HCT116 (cell line): ENCODE measurements at regions not wholly inside any gene's neighbourhood (a gene's known extent, or its start where the extent isn't known, plus 50 kb on each side); places are given as distances from the start of the nearest gene placed in this dataset.
"Not testable (repeated sequence)": the region's sequence is repeated elsewhere in the genome, so short reads cannot be mapped to it uniquely, and the experiment has no call there.

ENCODE experiments used
- ATAC-seq: fragments of 200-7000 bp; cut with Tn5 transposase; 2 replicates; pipeline ENCODE4 v1.9.1; 2020; ENCODE audit warnings: mild to moderate bottlenecking, moderate library complexity
- BruUV-seq: library from RNA; stranded (reverse); fragments of 400-500 nt; replicated peaks from 2 replicates; lab custom pipeline; 2021; lab: Mats Ljungman, UMichigan
- CTCF ChIA-PET: fragments of 300-600 bp; sonication (Branson Sonifier 250); formaldehyde crosslinking; loops from one replicate; lab custom pipeline; 2021; ENCODE audit warnings: antibody characterized with exemption; lab: Charles Lee
- POLR2A ChIA-PET: fragments of 300-600, 350-600 bp; sonication (Branson Sonifier 250); formaldehyde crosslinking; loops from one replicate; lab custom pipeline; 2021; ENCODE audit warnings: antibody characterized with exemption; lab: Charles Lee
- RAD21 ChIA-PET, 2 experiments: fragments of 300-600 bp; sonication (Branson Sonifier 250); formaldehyde crosslinking; loops; one replicate each; lab custom pipeline; 2023; ENCODE audit warnings: low total read pairs in 2 of 2; ENCODE audit not compliant: uncharacterized antibody in 2 of 2, unreplicated experiment in 2 of 2, low non-redundant PET in 1 of 2; lab: Charles Lee
- DNase-seq: peaks from one replicate; pipeline ENCODE4 v3.0.0-alpha.2; 2010; ENCODE audit warnings: low read depth, low spot score
- H2AFZ ChIP-seq: fragments of 200-600 bp; shearing (Covaris generic), sonication (generic); 2 replicates; pipeline ENCODE4 v1.6.1; 2017; ENCODE audit warnings: low read depth, mixed run types, mixed read lengths, antibody characterized with exemption, low read length; ENCODE audit not compliant: poor library complexity, severe bottlenecking
- H3K27ac ChIP-seq: 2 replicates; pipeline ENCODE4 v1.5.1; 2012; ENCODE audit warnings: low read depth, low read length
- H3K27me3 ChIP-seq: fragments of 200-600 bp; sonication (generic); 2 replicates; pipeline ENCODE4 v1.6.1; 2016; ENCODE audit warnings: mixed run types, low read length, mixed read lengths; ENCODE audit not compliant: insufficient read depth
- H3K36me3 ChIP-seq, 2 experiments: fragments of 200-500 bp in 1 of 2; fragments of 200-600 bp in 1 of 2; sonication (Bioruptor generic) in 1 of 2; sonication (generic) in 1 of 2; 2 replicates each; pipeline versions ENCODE4 v1.5.1 to v1.6.1; 2014 to 2016; ENCODE audit warnings: low read length in 2 of 2, inconsistent platforms in 1 of 2, mixed read lengths in 1 of 2, mixed run types in 1 of 2; ENCODE audit not compliant: insufficient read depth in 2 of 2, control insufficient read depth in 1 of 2
- H3K4me1 ChIP-seq, 2 experiments: fragments of 200-600 bp in 1 of 2; sonication (generic) in 1 of 2; 2 replicates each; pipeline versions ENCODE4 v1.5.1 to v1.6.1; 2012 to 2017; ENCODE audit warnings: low read length in 2 of 2, inconsistent platforms in 1 of 2, mild to moderate bottlenecking in 1 of 2, mixed read lengths in 1 of 2, mixed run types in 1 of 2, moderate library complexity in 1 of 2; ENCODE audit not compliant: insufficient read depth in 2 of 2, control insufficient read depth in 1 of 2
- H3K4me2 ChIP-seq: fragments of 200-600 bp; sonication (generic); 2 replicates; pipeline ENCODE4 v1.6.1; 2017; ENCODE audit warnings: mixed run types, low read length, mixed read lengths
- H3K4me3 ChIP-seq, 2 experiments: fragments of 200-600 bp in 1 of 2; sonication (generic) in 1 of 2; replicated peaks in 1 of 2; 2 replicates each; pipeline ENCODE4 v1.5.1; 2011 to 2016; ENCODE audit warnings: low read length in 2 of 2, control low read depth in 1 of 2, low read depth in 1 of 2, mild to moderate bottlenecking in 1 of 2, mixed read lengths in 1 of 2, mixed run types in 1 of 2
- H3K79me2 ChIP-seq: fragments of 200-600 bp; sonication (generic); 2 replicates; pipeline ENCODE4 v1.6.1; 2017; ENCODE audit warnings: mild to moderate bottlenecking, mixed run types, low read length, moderate library complexity, mixed read lengths; ENCODE audit not compliant: insufficient read depth
- H3K9ac ChIP-seq: fragments of 200-600 bp; sonication (generic); 2 replicates; pipeline ENCODE4 v1.6.1; 2016; ENCODE audit warnings: low read length, mixed read lengths
- H3K9me2 ChIP-seq: fragments of 200-600 bp; sonication (generic), shearing (Covaris generic); 2 replicates; pipeline ENCODE4 v1.6.1; 2017; ENCODE audit warnings: mixed run types, mild to moderate bottlenecking, moderate library complexity; ENCODE audit not compliant: insufficient read depth
- H3K9me3 ChIP-seq, 2 experiments: fragments of 200-500 bp in 1 of 2; fragments of 200-600 bp in 1 of 2; sonication (Bioruptor generic) in 1 of 2; sonication (generic) in 1 of 2; 2 replicates each; pipeline ENCODE4 v1.6.1; 2014 to 2017; ENCODE audit warnings: low read length in 2 of 2, mixed read lengths in 2 of 2, inconsistent platforms in 1 of 2, low read depth in 1 of 2, mild to moderate bottlenecking in 1 of 2, mixed run types in 1 of 2, moderate library complexity in 1 of 2; ENCODE audit not compliant: control insufficient read depth in 1 of 2, insufficient read depth in 1 of 2
- H4K20me1 ChIP-seq: fragments of 200-600 bp; sonication (generic), shearing (Covaris generic); 2 replicates; pipeline ENCODE4 v1.6.1; 2017; ENCODE audit warnings: mixed run types, mild to moderate bottlenecking, moderate library complexity; ENCODE audit not compliant: insufficient read depth
- CEBPB ChIP-seq: IDR thresholded peaks from 2 replicates; pipeline ENCODE4 v1.6.1; 2012; ENCODE audit warnings: low read depth
- EGR1 ChIP-seq: IDR thresholded peaks from 2 replicates; pipeline ENCODE4 v1.6.1; 2012; ENCODE audit warnings: low read depth
- ELF1 ChIP-seq: IDR thresholded peaks from 2 replicates; pipeline ENCODE4 v1.6.1; 2012; ENCODE audit warnings: low read depth, borderline replicate concordance
- EZH2 ChIP-seq: fragments of 200-600 bp; sonication (generic); IDR thresholded peaks from 2 replicates; pipeline ENCODE4 v1.6.1; 2017; ENCODE audit warnings: antibody characterized with exemption, mixed run types
- FOSL1 ChIP-seq: IDR thresholded peaks from 2 replicates; pipeline ENCODE4 v1.6.1; 2012; ENCODE audit warnings: low read depth
- JUND ChIP-seq: IDR thresholded peaks from 2 replicates; pipeline ENCODE4 v1.6.1; 2012
- POLR2A ChIP-seq: IDR thresholded peaks from 2 replicates; pipeline ENCODE4 v1.7.0; 2011; ENCODE audit warnings: borderline replicate concordance; ENCODE audit not compliant: insufficient read depth, insufficient read length; ENCODE audit errors: extremely low read depth
- POLR2AphosphoS5 ChIP-seq: IDR thresholded peaks from 2 replicates; pipeline ENCODE4 v1.6.1; 2011; ENCODE audit warnings: mild to moderate bottlenecking, low read depth, low read length, moderate library complexity
- RAD21 ChIP-seq: IDR thresholded peaks from 2 replicates; pipeline ENCODE4 v1.6.1; 2012; ENCODE audit warnings: low read depth, mild to moderate bottlenecking
- SIN3A ChIP-seq: IDR thresholded peaks from 2 replicates; pipeline ENCODE4 v1.6.1; 2012; ENCODE audit warnings: low read depth
- TCF7L2 ChIP-seq: IDR thresholded peaks from 2 replicates; pipeline ENCODE4 v1.7.0; 2011; ENCODE audit warnings: borderline replicate concordance, inconsistent platforms; ENCODE audit not compliant: insufficient read depth, insufficient read length; ENCODE audit errors: extremely low read depth
- YY1 ChIP-seq: IDR thresholded peaks from 2 replicates; pipeline ENCODE4 v1.6.1; 2011; ENCODE audit warnings: low read length, low read depth, moderate library complexity, mild to moderate bottlenecking; ENCODE audit not compliant: insufficient replicate concordance; ENCODE audit errors: extremely low read depth
- ZFX ChIP-seq: fragments of 450-650 bp; IDR thresholded peaks from 2 replicates; pipeline ENCODE4 v1.6.1; 2017
- ZNF274 ChIP-seq: fragments of 200-500 bp; sonication (Bioruptor generic); IDR thresholded peaks from 2 replicates; pipeline ENCODE4 v1.6.1; 2014; ENCODE audit warnings: mild to moderate bottlenecking, low read depth, low read length, inconsistent platforms
- intact Hi-C: fragments of 100-400 bp; cut with micrococcal nuclease; formaldehyde crosslinking; loops from 2 replicates; pipeline ENCODE4 v1.10.0; 2022
- TF ChIP-seq, protein P1 (sequence below), 3 experiments: fragments of 200-600 bp in 1 of 3; sonication (generic) in 1 of 3; IDR thresholded peaks in 2 of 3; conservative IDR thresholded peaks in 1 of 3; 2 replicates each; pipeline ENCODE4 v1.5.1; 2012 to 2017; ENCODE audit warnings: low read depth in 2 of 3, low read length in 2 of 3, antibody characterized with exemption in 1 of 3, borderline replicate concordance in 1 of 3, control low read depth in 1 of 3, mild to moderate bottlenecking in 1 of 3, mixed read lengths in 1 of 3, mixed run types in 1 of 3, moderate library complexity in 1 of 3; ENCODE audit not compliant: insufficient read depth in 1 of 3
- TF ChIP-seq, protein P2 (sequence below): IDR thresholded peaks from 2 replicates; pipeline ENCODE4 v1.6.1; 2012; ENCODE audit warnings: low read depth
- TF ChIP-seq, protein P3 (sequence below): IDR thresholded peaks from 2 replicates; pipeline ENCODE4 v1.6.1; 2012
- TF ChIP-seq, protein P4 (sequence below): IDR thresholded peaks from 2 replicates; pipeline ENCODE4 v1.6.1; 2012

DNA sequence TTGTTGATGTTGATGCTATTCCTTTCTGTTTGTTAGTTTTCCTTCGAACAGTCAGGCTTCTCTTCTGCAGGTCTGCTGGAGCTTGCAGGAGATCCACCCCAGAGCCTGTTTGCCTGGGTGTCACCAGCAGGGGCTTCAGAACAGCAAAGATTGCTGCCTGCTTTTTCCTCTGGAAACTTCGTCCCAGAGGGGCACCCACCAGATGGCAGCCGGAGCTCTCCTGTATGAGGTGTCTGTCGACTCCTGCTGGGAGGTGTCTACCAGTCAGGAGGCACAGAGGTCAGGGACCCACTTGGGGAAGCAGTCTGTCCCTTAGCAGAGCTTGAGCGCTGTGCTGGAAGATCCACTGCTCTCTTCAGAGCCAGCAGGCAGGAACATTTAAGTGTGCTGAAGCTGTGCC is 303.2 kb downstream of the ZIC1 start:
- no peaks in the 10 kb centered on the region for H3K9me3 ChIP-seq
- POLR2A ChIA-PET, result no interaction called here
- no peak overlapping the region for H3K27ac ChIP-seq
- H3K4me3 ChIP-seq, result no peak overlapping the region
- intact Hi-C loops, result no loop called here
- BruUV-seq, result no TSS peak
- no peaks in the 10 kb centered on the region for H4K20me1 ChIP-seq
- H3K79me2 ChIP-seq, result no peaks in the 10 kb centered on the region
- H3K27me3 ChIP-seq, result no peaks in the 10 kb centered on the region
- DNase-seq, result no peak
- H3K9me2 ChIP-seq, result no peaks in the 10 kb centered on the region
- TF ChIP-seq FOSL1, result no peak
- TF ChIP-seq CEBPB, result no peak
- no peak for TF ChIP-seq EZH2
- TF ChIP-seq, protein P1, sequence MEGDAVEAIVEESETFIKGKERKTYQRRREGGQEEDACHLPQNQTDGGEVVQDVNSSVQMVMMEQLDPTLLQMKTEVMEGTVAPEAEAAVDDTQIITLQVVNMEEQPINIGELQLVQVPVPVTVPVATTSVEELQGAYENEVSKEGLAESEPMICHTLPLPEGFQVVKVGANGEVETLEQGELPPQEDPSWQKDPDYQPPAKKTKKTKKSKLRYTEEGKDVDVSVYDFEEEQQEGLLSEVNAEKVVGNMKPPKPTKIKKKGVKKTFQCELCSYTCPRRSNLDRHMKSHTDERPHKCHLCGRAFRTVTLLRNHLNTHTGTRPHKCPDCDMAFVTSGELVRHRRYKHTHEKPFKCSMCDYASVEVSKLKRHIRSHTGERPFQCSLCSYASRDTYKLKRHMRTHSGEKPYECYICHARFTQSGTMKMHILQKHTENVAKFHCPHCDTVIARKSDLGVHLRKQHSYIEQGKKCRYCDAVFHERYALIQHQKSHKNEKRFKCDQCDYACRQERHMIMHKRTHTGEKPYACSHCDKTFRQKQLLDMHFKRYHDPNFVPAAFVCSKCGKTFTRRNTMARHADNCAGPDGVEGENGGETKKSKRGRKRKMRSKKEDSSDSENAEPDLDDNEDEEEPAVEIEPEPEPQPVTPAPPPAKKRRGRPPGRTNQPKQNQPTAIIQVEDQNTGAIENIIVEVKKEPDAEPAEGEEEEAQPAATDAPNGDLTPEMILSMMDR (IDR thresholded peaks at IDR 0.05 in 2 of 3, conservative IDR thresholded peaks at IDR 0.05 in 1 of 3; ENCODE audit: borderline replicate concordance in 1 of 3, insufficient read depth in 1 of 3, low read depth in 2 of 3, low read length in 2 of 3), result no peak
- TF ChIP-seq JUND, result no peak
- TF ChIP-seq, protein P2, sequence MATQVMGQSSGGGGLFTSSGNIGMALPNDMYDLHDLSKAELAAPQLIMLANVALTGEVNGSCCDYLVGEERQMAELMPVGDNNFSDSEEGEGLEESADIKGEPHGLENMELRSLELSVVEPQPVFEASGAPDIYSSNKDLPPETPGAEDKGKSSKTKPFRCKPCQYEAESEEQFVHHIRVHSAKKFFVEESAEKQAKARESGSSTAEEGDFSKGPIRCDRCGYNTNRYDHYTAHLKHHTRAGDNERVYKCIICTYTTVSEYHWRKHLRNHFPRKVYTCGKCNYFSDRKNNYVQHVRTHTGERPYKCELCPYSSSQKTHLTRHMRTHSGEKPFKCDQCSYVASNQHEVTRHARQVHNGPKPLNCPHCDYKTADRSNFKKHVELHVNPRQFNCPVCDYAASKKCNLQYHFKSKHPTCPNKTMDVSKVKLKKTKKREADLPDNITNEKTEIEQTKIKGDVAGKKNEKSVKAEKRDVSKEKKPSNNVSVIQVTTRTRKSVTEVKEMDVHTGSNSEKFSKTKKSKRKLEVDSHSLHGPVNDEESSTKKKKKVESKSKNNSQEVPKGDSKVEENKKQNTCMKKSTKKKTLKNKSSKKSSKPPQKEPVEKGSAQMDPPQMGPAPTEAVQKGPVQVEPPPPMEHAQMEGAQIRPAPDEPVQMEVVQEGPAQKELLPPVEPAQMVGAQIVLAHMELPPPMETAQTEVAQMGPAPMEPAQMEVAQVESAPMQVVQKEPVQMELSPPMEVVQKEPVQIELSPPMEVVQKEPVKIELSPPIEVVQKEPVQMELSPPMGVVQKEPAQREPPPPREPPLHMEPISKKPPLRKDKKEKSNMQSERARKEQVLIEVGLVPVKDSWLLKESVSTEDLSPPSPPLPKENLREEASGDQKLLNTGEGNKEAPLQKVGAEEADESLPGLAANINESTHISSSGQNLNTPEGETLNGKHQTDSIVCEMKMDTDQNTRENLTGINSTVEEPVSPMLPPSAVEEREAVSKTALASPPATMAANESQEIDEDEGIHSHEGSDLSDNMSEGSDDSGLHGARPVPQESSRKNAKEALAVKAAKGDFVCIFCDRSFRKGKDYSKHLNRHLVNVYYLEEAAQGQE, result no peak
- no peak for TF ChIP-seq RAD21
- TF ChIP-seq YY1, result no peak
- TF ChIP-seq, protein P3, sequence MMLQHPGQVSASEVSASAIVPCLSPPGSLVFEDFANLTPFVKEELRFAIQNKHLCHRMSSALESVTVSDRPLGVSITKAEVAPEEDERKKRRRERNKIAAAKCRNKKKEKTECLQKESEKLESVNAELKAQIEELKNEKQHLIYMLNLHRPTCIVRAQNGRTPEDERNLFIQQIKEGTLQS, result no peak
- TF ChIP-seq, protein P4, sequence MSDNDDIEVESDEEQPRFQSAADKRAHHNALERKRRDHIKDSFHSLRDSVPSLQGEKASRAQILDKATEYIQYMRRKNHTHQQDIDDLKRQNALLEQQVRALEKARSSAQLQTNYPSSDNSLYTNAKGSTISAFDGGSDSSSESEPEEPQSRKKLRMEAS, result no peak
- TF ChIP-seq ELF1, result no peak
- no peak for TF ChIP-seq POLR2AphosphoS5
- no peak for TF ChIP-seq EGR1
- TF ChIP-seq ZFX, result no peak
- no peak for TF ChIP-seq SIN3A
- no peak for TF ChIP-seq TCF7L2
- TF ChIP-seq POLR2A, result no peak
- no peak for TF ChIP-seq ZNF274
- TF ChIP-seq, all 23 proteins: peak for 0
- CTCF ChIA-PET, result no interaction called here
- H2AFZ ChIP-seq, result no peak overlapping the region
- no peaks in the 10 kb centered on the region for H3K4me1 ChIP-seq
- H3K4me2 ChIP-seq, result no peak overlapping the region
- no peak overlapping the region for H3K9ac ChIP-seq
- RAD21 ChIA-PET, result no interaction called here
- no peaks in the 10 kb centered on the region for H3K36me3 ChIP-seq
- no peak for ATAC-seq

DNA sequence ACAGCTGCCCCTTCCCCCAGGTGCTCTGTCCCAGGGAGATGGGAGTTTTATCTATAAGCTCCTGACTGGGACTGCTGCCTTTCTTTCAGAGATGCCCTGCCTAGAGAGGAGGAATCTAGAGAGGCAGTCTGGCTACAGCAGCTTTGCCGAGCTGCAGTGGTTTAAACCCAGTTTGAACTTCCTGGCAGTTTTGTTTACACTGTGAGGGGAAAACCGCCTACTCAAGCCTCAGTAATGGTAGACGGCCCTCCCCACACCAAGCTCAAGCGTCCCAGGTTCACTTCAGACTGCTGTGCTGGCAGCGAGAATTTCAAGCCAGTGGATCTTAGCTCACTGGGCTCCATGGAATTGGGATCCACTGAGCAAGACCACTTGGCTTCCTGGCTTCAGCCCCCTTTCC is 303.6 kb downstream of the ZIC1 start:
- H3K4me3 ChIP-seq, POLR2A ChIA-PET, RAD21 ChIA-PET, H3K9me2 ChIP-seq, ATAC-seq, CTCF ChIA-PET, H3K4me2 ChIP-seq, H2AFZ ChIP-seq, H3K9ac ChIP-seq, H4K20me1 ChIP-seq, H3K27me3 ChIP-seq, intact Hi-C loops, H3K9me3 ChIP-seq, DNase-seq, H3K27ac ChIP-seq, H3K4me1 ChIP-seq, H3K79me2 ChIP-seq, H3K36me3 ChIP-seq, BruUV-seq: not testable (repeated sequence)
